SH-SY5Y (cell line): ENCODE measurements at regions not wholly inside any gene's neighbourhood (a gene's known extent, or its start where the extent isn't known, plus 50 kb on each side); places are given as distances from the start of the nearest gene placed in this dataset.

Source experiments
- GATA2 ChIP-seq: IDR thresholded peaks from 2 replicates; pipeline ENCODE4 v1.6.1; 2011; ENCODE audit warnings: mild to moderate bottlenecking, low read depth, low read length
- GATA3 ChIP-seq: IDR thresholded peaks from 2 replicates; pipeline ENCODE4 v1.6.1; 2011; ENCODE audit warnings: low read depth, mild to moderate bottlenecking, low read length, moderate library complexity

- TF ChIP-seq GATA3 (no peak), GATA2 (no peak)
Measured at GRCh38 chr18:41226911-41227310, 728.1 kb upstream of the PIK3C3 start.

GRCh38 chr18:41226186-41226585 is 728.8 kb upstream of the PIK3C3 start:
- no peak for TF ChIP-seq GATA2
- no peak for TF ChIP-seq GATA3

- TF ChIP-seq GATA3 (no peak), GATA2 (no peak)
Measured at GRCh38 chr18:41216341-41217003, 738.6 kb upstream of the PIK3C3 start.

- TF ChIP-seq GATA3 (no peak), GATA2 (no peak)
Measured at GRCh38 chr18:41207706-41208105, 747.3 kb upstream of the PIK3C3 start.

GRCh38 chr18:41206341-41206830 is 748.6 kb upstream of the PIK3C3 start:
- no peak for TF ChIP-seq GATA2
- TF ChIP-seq GATA3 = no peak

- no peak for TF ChIP-seq GATA2
- no peak for TF ChIP-seq GATA3
Measured at GRCh38 chr18:41199212-41199611, 755.8 kb upstream of the PIK3C3 start.

- TF ChIP-seq GATA2 = no peak
- no peak for TF ChIP-seq GATA3
Measured at GRCh38 chr18:41197967-41198366, 757.1 kb upstream of the PIK3C3 start.

GRCh38 chr18:41170346-41170745 is 784.7 kb upstream of the PIK3C3 start:
- no peak for TF ChIP-seq GATA2
- no peak for TF ChIP-seq GATA3

- TF ChIP-seq GATA3 (no peak), GATA2 (no peak)
Measured at GRCh38 chr18:41165625-41166024, 789.4 kb upstream of the PIK3C3 start.

- TF ChIP-seq GATA2 = no peak
- no peak for TF ChIP-seq GATA3
Measured at GRCh38 chr18:41162781-41163180, 792.3 kb upstream of the PIK3C3 start.

- TF ChIP-seq GATA2 = no peak
Measured at GRCh38 chr18:41162191-41162590, 792.8 kb upstream of the PIK3C3 start.

GRCh38 chr18:41155910-41156851 is 798.9 kb upstream of the PIK3C3 start:
- no peak for TF ChIP-seq GATA2
- no peak for TF ChIP-seq GATA3

- TF ChIP-seq GATA2 = no peak
- TF ChIP-seq GATA3 = no peak
Measured at GRCh38 chr18:41155025-41155424, 800.0 kb upstream of the PIK3C3 start.

- TF ChIP-seq GATA3 (no peak), GATA2 (no peak)
Measured at GRCh38 chr18:41153871-41154270, 801.2 kb upstream of the PIK3C3 start.

GRCh38 chr18:41150316-41150715 is 804.7 kb upstream of the PIK3C3 start:
- TF ChIP-seq GATA3 (no peak), GATA2 (no peak)
